Glutamatergic neuron (in vitro differentiated cells): ENCODE measurements at regions not wholly inside any gene's neighbourhood (a gene's known extent, or its start where the extent isn't known, plus 50 kb on each side); places are given as distances from the start of the nearest gene placed in this dataset.

Source experiments
- DNase-seq: peaks from one replicate; pipeline ENCODE4 v3.0.0; 2022
- H3K27ac Mint-ChIP-seq: one replicate; pipeline ENCODE4 v1.8.0; 2020; ENCODE audit warnings: mild to moderate bottlenecking, mixed read lengths, inconsistent platforms; ENCODE audit not compliant: unreplicated experiment
- H3K27me3 Mint-ChIP-seq: one replicate; pipeline ENCODE4 v1.8.0; 2020; ENCODE audit warnings: mild to moderate bottlenecking, moderate library complexity, mixed read lengths, inconsistent platforms; ENCODE audit not compliant: unreplicated experiment
- H3K36me3 Mint-ChIP-seq: one replicate; pipeline ENCODE4 v1.8.0; 2020; ENCODE audit warnings: mild to moderate bottlenecking, mixed read lengths, inconsistent platforms; ENCODE audit not compliant: unreplicated experiment
- H3K4me1 Mint-ChIP-seq: one replicate; pipeline ENCODE4 v1.8.0; 2020; ENCODE audit warnings: mild to moderate bottlenecking, low read depth, mixed read lengths, inconsistent platforms; ENCODE audit not compliant: unreplicated experiment
- H3K4me3 Mint-ChIP-seq: one replicate; pipeline ENCODE4 v1.8.0; 2020; ENCODE audit warnings: mild to moderate bottlenecking, mixed read lengths, inconsistent platforms; ENCODE audit not compliant: unreplicated experiment
- H3K9me3 Mint-ChIP-seq: one replicate; pipeline ENCODE4 v1.8.0; 2020; ENCODE audit warnings: mild to moderate bottlenecking, moderate library complexity, mixed read lengths, inconsistent platforms; ENCODE audit not compliant: unreplicated experiment
- CTCF ChIP-seq: fragments of 200-600 bp; sonication (generic); IDR thresholded peaks from one replicate; pipeline ENCODE4 v1.5.0; 2021; ENCODE audit not compliant: partially characterized antibody, unreplicated experiment

DNA sequence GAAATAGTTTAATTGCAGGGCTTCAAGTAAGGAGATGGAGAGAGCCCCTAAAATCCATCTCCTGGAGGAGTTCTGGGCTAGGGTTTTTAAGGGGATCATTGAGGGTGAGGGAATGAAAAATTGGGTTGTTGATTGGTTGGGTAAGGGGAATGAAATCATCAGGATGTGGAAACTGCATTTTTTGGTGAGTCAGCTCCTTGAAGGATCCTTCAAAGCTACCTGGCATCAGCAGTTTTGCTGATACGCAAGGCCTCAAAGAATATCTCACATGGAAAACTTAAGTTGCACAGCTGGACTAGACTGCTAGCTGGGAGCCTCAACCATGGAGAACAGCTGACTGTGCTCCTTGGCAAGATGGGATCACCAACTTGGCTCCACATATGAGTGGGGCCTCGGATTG, 136.7 kb downstream of the FGF10 start:
- peaks cover 5% of the 10 kb centered on the region for H3K4me1 Mint-ChIP-seq
- H3K27ac Mint-ChIP-seq = no peak overlapping the region
- H3K36me3 Mint-ChIP-seq = no peaks in the 10 kb centered on the region

GRCh38 chr5:44246986-44247385, 142.2 kb downstream of the FGF10 start:
- no peak for TF ChIP-seq CTCF
- Mint-ChIP-seq H3K4me3 (no peak overlapping the region), H3K4me1 (no peaks in the 10 kb centered on the region), H3K27ac (no peak overlapping the region), H3K36me3 (no peaks in the 10 kb centered on the region), H3K9me3 (no peaks in the 10 kb centered on the region), H3K27me3 (peaks cover 1% of the 10 kb centered on the region)
- DNase-seq = no peak

More for the DNA sequence above, 136.7 kb downstream of the FGF10 start:
- Mint-ChIP-seq H3K4me3 (no peak overlapping the region), H3K9me3 (no peaks in the 10 kb centered on the region), H3K27me3 (no peaks in the 10 kb centered on the region)
- TF ChIP-seq CTCF = no peak
- DNase-seq = no peak

GRCh38 chr5:44245935-44246334, 143.3 kb downstream of the FGF10 start:
- TF ChIP-seq CTCF = no peak
- Mint-ChIP-seq H3K4me1 (no peaks in the 10 kb centered on the region), H3K27me3 (peaks cover 1% of the 10 kb centered on the region), H3K4me3 (no peak overlapping the region), H3K9me3 (no peaks in the 10 kb centered on the region), H3K36me3 (no peaks in the 10 kb centered on the region), H3K27ac (no peak overlapping the region)
- DNase-seq = no peak

DNA sequence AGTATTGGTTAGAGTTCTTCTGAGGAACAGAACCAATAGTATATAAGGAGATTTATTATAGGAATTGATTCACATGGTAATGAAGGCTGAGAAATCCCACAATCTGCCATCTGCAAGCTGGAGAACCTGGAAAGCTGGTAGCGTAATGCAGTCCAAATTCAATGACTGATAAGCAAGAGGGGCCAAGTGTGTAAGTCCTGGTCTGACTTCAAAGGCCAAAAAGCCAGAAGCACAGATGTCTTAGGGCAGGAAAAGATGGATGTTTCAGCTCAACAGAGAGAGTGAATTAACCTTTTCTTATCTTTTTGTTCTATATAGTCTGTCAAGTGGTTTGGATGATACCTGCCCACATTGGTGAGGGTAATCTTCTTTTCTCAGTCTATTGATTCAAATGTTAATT, 146.4 kb downstream of the FGF10 start:
- no peak for TF ChIP-seq CTCF
- no peak for DNase-seq
- H3K4me1 Mint-ChIP-seq = peaks cover 2% of the 10 kb centered on the region
- no peaks in the 10 kb centered on the region for H3K36me3 Mint-ChIP-seq
- H3K4me3 Mint-ChIP-seq = no peak overlapping the region
- no peaks in the 10 kb centered on the region for H3K9me3 Mint-ChIP-seq
- no peak overlapping the region for H3K27ac Mint-ChIP-seq
- peaks cover 1% of the 10 kb centered on the region for H3K27me3 Mint-ChIP-seq

DNA sequence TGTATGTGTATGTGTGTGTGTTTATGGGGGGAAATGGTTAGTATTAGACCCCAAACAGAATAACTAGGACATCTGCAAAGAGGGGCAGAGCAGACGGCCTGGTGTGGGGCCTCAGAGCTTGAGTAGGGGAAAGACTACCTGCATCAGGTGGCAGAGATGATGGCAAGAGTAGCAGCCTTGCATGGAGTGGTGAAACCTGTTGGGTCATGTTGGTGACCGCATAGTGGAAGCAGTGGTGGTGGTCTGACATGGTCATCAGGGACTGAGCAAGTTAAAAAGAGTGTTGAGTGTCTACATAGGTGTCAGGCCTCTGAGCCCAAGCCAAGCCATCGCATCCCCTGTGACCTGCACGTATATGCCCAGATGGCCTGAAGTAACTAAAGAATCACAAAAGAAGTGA, 153.2 kb downstream of the FGF10 start:
- Mint-ChIP-seq H3K36me3 (no peaks in the 10 kb centered on the region), H3K4me1 (peaks cover 2% of the 10 kb centered on the region), H3K27ac (no peak overlapping the region), H3K4me3 (no peak overlapping the region), H3K9me3 (no peaks in the 10 kb centered on the region), H3K27me3 (no peaks in the 10 kb centered on the region)
- no peak for TF ChIP-seq CTCF
- DNase-seq = no peak
